ENCODE measurements at regions not wholly inside any gene's neighbourhood (a gene's known extent, or its start where the extent isn't known, plus 50 kb on each side); places are given as distances from the start of the nearest gene placed in this dataset.

DNA sequence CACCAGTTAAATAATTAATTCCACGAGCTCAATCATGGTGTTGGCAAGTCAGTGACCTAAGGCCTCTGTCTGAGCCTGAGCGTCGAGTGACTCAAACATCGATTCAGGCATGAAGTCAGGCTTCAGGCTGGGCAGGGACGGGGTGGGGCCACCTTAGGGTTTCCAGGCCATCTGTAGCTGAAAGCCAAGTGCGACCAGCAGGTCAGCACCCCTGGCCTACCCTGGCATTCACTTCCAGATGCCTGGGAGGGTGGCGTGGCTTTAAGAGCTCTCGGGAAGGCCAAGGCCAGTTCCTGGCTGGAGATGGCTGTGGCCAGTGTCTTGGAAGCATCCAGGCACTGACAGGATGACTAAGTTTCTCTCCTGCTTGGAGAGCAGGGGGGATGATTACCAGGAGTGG, 113.4 kb downstream of the DACT2 start (continued):
- TF ChIP-seq, protein P1, sequence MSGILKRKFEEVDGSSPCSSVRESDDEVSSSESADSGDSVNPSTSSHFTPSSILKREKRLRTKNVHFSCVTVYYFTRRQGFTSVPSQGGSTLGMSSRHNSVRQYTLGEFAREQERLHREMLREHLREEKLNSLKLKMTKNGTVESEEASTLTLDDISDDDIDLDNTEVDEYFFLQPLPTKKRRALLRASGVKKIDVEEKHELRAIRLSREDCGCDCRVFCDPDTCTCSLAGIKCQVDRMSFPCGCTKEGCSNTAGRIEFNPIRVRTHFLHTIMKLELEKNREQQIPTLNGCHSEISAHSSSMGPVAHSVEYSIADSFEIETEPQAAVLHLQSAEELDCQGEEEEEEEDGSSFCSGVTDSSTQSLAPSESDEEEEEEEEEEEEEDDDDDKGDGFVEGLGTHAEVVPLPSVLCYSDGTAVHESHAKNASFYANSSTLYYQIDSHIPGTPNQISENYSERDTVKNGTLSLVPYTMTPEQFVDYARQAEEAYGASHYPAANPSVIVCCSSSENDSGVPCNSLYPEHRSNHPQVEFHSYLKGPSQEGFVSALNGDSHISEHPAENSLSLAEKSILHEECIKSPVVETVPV (CRISPR knock-in tag; IDR thresholded peaks at IDR 0.05) = no peak

DNA sequence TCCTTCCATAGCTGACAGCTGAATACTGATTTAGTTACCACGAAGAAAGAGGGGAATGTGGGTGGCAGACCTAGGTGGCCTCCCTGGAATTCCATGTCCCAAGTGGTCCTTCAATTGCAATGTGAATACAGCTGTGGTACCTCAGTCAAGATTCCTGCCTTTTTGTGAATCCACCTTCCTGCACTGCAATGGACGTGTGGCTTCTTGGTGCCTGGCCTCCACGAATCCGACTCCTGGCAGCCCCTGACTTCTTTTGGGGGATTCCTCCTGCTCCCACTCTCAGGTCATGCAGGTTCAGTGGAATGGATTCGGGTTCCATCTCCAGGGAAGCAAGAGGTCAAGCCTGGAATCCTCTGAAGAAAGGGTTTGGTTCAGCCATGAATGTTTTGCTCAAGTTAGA, 117.8 kb downstream of the DACT2 start:
- no peak for ATAC-seq
- TF ChIP-seq TCF4 (CRISPR knock-in tag; IDR thresholded peaks at IDR 0.05; ENCODE audit: borderline replicate concordance) = no peak
- no peak for TF ChIP-seq PPARA (CRISPR knock-in tag; IDR thresholded peaks at IDR 0.05; ENCODE audit: borderline replicate concordance)
- TF ChIP-seq ESRRG (CRISPR knock-in tag; IDR thresholded peaks at IDR 0.05) = no peak
- TF ChIP-seq CSDC2 (CRISPR knock-in tag; IDR thresholded peaks at IDR 0.05) = no peak
- no peak for TF ChIP-seq GLIS3 (CRISPR knock-in tag; IDR thresholded peaks at IDR 0.05)
- TF ChIP-seq, protein P2, sequence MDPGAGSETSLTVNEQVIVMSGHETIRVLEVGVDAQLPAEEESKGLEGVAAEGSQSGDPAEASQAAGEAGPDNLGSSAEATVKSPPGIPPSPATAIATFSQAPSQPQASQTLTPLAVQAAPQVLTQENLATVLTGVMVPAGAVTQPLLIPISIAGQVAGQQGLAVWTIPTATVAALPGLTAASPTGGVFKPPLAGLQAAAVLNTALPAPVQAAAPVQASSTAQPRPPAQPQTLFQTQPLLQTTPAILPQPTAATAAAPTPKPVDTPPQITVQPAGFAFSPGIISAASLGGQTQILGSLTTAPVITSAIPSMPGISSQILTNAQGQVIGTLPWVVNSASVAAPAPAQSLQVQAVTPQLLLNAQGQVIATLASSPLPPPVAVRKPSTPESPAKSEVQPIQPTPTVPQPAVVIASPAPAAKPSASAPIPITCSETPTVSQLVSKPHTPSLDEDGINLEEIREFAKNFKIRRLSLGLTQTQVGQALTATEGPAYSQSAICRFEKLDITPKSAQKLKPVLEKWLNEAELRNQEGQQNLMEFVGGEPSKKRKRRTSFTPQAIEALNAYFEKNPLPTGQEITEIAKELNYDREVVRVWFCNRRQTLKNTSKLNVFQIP (CRISPR knock-in tag; IDR thresholded peaks at IDR 0.05; ENCODE audit: borderline replicate concordance, low read depth) = no peak
- TF ChIP-seq TOX (CRISPR knock-in tag; IDR thresholded peaks at IDR 0.05; ENCODE audit: borderline replicate concordance) = no peak
- TF ChIP-seq ZFP30 (CRISPR knock-in tag; IDR thresholded peaks at IDR 0.05) = no peak
- no peak for TF ChIP-seq BACH2 (CRISPR knock-in tag; IDR thresholded peaks at IDR 0.05; ENCODE audit: borderline replicate concordance)

DNA sequence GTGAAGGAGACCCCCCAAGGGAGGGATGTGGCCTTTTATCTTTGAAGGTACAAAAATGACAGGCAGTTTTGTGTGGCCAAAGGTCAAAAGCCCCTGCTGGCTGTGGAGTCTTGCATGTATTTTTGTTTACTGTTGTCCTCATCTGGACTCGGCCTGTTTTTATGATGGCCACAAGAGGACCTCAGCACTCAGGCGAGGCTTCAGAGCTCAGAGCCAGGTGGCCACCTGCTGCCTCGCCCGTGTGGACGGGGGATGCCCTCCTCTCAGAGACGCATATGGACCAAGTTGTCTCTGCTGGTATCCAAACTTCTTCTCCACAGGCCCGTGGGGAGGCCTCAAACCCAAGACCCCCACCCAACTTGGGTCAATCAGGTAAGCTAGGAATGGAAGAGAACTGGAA, 118.2 kb downstream of the DACT2 start:
- TF ChIP-seq, protein P3, sequence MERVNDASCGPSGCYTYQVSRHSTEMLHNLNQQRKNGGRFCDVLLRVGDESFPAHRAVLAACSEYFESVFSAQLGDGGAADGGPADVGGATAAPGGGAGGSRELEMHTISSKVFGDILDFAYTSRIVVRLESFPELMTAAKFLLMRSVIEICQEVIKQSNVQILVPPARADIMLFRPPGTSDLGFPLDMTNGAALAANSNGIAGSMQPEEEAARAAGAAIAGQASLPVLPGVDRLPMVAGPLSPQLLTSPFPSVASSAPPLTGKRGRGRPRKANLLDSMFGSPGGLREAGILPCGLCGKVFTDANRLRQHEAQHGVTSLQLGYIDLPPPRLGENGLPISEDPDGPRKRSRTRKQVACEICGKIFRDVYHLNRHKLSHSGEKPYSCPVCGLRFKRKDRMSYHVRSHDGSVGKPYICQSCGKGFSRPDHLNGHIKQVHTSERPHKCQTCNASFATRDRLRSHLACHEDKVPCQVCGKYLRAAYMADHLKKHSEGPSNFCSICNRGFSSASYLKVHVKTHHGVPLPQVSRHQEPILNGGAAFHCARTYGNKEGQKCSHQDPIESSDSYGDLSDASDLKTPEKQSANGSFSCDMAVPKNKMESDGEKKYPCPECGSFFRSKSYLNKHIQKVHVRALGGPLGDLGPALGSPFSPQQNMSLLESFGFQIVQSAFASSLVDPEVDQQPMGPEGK (CRISPR knock-in tag; IDR thresholded peaks at IDR 0.05; ENCODE audit: borderline replicate concordance) = no peak
- no peak for ATAC-seq

DNA sequence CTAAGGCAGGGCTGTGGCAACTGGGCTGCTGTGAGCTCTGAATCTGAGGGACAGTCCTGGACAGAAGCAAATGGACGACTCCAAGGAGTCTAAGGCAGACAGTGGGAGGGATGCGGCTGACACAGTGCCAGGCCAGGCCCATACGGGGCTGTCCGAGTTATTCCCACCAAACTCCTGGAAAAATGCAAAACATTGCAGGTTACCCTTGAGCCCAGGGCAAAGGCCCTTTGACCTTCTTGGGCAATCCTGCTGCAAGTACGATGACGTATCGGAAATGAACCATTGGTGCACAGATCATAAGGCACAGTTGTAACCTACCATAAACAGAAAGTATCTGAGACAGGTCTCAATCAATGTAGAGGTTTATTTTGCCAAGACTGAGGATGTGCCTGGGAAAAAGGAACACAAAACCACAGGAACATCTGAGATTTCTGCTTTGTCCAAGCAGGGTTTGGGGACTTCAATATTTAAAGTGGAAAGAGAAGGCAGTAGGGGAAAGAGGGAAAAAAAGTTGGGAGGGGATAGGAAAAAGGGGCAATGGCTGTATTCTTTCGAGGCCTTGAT, 118.9 kb downstream of the DACT2 start:
- no peak for ATAC-seq
- TF ChIP-seq, protein P4, sequence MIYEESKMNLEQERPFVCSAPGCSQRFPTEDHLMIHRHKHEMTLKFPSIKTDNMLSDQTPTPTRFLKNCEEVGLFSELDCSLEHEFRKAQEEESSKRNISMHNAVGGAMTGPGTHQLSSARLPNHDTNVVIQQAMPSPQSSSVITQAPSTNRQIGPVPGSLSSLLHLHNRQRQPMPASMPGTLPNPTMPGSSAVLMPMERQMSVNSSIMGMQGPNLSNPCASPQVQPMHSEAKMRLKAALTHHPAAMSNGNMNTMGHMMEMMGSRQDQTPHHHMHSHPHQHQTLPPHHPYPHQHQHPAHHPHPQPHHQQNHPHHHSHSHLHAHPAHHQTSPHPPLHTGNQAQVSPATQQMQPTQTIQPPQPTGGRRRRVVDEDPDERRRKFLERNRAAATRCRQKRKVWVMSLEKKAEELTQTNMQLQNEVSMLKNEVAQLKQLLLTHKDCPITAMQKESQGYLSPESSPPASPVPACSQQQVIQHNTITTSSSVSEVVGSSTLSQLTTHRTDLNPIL (CRISPR knock-in tag; IDR thresholded peaks at IDR 0.05; ENCODE audit: low read depth) = no peak
- TF ChIP-seq ARNTL (CRISPR knock-in tag; IDR thresholded peaks at IDR 0.05; ENCODE audit: borderline replicate concordance, low read depth) = no peak
- TF ChIP-seq BACH2 (CRISPR knock-in tag; IDR thresholded peaks at IDR 0.05; ENCODE audit: borderline replicate concordance) = no peak
- no peak for TF ChIP-seq CSDC2 (CRISPR knock-in tag; IDR thresholded peaks at IDR 0.05)
- no peak for TF ChIP-seq GLIS3 (CRISPR knock-in tag; IDR thresholded peaks at IDR 0.05)
- TF ChIP-seq RARB (CRISPR knock-in tag; IDR thresholded peaks at IDR 0.05) = no peak
- TF ChIP-seq PPARA (CRISPR knock-in tag; IDR thresholded peaks at IDR 0.05; ENCODE audit: borderline replicate concordance) = no peak
- no peak for TF ChIP-seq TOX (CRISPR knock-in tag; IDR thresholded peaks at IDR 0.05; ENCODE audit: borderline replicate concordance)
- TF ChIP-seq ZC3H10 (CRISPR knock-in tag; IDR thresholded peaks at IDR 0.05) = no peak
- TF ChIP-seq ZFP3 (CRISPR knock-in tag; IDR thresholded peaks at IDR 0.05) = no peak
- TF ChIP-seq ISL1 (CRISPR knock-in tag; IDR thresholded peaks at IDR 0.05) = no peak

DNA sequence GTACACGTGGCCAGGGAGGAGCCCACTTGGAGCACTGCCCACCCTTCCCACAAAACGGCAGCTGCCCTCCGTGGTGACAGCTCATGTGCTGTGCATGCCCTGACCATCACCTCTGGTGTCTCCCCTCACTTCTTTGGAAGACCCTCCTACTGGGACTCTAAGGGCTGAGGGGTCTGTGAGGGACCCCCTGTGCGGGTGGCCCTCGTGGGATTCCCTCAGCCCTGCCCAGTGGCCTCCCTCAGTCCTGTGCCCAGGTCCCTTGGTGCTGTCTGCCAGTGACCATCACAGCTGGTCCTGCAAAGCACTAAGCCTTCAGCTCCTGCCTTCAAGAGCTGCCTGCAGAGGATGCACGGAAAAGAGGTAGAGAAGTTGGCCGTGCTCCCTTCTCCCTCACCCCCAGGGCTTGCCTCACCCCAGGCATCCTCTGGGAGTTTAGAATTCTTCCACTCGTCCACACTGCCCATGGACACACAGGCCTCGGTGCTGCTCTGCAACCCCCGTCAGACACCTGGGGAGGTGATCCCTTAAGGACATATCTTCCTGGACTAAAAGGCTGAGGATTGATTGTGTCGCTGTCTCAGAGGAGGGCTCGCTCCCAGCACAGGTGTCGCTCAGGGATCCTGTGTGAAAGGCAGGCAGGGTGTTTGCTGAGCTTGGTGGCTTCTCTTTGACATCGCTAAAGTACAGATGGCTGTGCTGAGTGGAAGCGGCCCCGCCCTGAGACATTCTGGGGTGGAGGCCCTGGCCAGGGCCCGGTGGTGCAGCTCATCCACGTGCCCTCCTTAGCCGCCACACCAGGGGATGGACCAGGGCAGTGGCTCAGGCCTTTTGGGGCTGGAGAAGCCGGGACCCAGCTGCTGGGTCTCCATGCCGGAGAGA, 119.5 kb upstream of the FRMD1 start:
- no peak for ATAC-seq
- TF ChIP-seq ZFP3 (CRISPR knock-in tag; IDR thresholded peaks at IDR 0.05) = no peak
- TF ChIP-seq ARNTL (CRISPR knock-in tag; IDR thresholded peaks at IDR 0.05; ENCODE audit: borderline replicate concordance, low read depth) = no peak
- TF ChIP-seq PPARA (CRISPR knock-in tag; IDR thresholded peaks at IDR 0.05; ENCODE audit: borderline replicate concordance) = no peak
- TF ChIP-seq, protein P4 (CRISPR knock-in tag; IDR thresholded peaks at IDR 0.05; ENCODE audit: low read depth) = no peak
- TF ChIP-seq, protein P5, sequence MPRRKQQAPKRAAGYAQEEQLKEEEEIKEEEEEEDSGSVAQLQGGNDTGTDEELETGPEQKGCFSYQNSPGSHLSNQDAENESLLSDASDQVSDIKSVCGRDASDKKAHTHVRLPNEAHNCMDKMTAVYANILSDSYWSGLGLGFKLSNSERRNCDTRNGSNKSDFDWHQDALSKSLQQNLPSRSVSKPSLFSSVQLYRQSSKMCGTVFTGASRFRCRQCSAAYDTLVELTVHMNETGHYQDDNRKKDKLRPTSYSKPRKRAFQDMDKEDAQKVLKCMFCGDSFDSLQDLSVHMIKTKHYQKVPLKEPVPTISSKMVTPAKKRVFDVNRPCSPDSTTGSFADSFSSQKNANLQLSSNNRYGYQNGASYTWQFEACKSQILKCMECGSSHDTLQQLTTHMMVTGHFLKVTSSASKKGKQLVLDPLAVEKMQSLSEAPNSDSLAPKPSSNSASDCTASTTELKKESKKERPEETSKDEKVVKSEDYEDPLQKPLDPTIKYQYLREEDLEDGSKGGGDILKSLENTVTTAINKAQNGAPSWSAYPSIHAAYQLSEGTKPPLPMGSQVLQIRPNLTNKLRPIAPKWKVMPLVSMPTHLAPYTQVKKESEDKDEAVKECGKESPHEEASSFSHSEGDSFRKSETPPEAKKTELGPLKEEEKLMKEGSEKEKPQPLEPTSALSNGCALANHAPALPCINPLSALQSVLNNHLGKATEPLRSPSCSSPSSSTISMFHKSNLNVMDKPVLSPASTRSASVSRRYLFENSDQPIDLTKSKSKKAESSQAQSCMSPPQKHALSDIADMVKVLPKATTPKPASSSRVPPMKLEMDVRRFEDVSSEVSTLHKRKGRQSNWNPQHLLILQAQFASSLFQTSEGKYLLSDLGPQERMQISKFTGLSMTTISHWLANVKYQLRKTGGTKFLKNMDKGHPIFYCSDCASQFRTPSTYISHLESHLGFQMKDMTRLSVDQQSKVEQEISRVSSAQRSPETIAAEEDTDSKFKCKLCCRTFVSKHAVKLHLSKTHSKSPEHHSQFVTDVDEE (CRISPR knock-in tag; IDR thresholded peaks at IDR 0.05) = no peak
- TF ChIP-seq, protein P2 (CRISPR knock-in tag; IDR thresholded peaks at IDR 0.05; ENCODE audit: borderline replicate concordance, low read depth) = no peak

All from SK-N-SH treated with all-trans-retinoic acid at 6 μM for 48 hours (cell line).